Inflammatory macrophage treated with lipopolysaccharide for 4 hours (primary cell): ENCODE measurements at regions not wholly inside any gene's neighbourhood (a gene's known extent, or its start where the extent isn't known, plus 50 kb on each side); places are given as distances from the start of the nearest gene placed in this dataset.

Experiments
- DNase-seq: peaks from one replicate; pipeline ENCODE4 v3.0.0-alpha.2; 2020

DNA sequence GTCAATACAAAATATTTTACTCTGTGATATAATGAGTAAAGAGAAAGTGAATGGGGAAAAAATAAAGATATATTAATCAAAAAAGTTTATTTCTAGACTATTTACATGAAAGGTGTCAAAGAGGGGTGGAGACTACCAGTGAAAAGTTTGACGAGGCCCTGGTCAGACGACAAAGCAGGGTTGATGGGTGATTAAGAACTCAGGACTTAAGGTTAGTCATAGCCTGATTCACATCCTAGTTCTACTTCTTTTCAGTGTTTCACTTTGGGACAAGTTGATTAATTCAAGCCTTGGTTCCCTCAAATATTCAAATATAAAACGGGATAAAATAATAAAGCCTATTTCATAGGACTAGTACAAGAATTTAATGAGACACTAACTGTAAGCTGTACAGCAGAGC lies 178.2 kb upstream of the HS3ST5 start:
- DNase-seq = no peak

DNA sequence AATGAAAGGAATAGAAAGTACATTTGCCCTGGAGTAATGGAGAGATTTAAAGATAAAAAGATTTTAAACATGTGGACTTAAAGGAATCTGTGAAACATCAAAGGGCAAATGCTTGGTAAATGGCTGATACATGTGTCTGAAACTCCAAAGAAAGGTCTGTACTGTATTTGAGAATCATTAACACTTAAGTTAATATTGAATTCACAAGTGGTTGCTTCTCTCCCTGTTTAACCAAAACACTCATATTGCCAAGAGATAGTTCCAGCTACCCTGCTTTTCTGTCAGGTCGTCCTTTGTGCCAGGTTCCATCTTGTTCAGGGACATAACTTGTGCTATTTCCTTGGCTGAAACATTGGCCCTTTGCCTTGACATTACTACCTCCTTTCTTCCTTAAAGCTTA lies 171.3 kb upstream of the HS3ST5 start:
- no peak for DNase-seq

DNA sequence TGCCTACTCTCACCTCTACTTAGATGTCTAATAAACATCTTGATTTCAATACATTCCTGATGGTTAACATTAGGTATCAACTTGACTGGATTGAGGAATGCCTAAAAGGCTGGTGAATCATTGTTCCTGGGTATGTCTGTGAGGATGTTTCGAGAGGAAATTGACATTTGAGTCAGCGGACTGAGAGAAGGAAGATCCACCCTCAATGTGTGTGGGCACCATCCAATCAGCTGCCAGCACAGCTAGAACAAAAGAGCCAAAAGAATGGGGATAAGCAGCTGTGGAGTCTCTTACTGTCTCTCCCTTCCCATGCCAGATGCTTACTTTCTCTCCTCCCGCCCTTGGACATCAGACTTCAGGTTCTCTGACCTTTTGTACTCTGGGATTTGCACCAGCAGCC lies 128.6 kb upstream of the HS3ST5 start:
- DNase-seq = no peak

DNA sequence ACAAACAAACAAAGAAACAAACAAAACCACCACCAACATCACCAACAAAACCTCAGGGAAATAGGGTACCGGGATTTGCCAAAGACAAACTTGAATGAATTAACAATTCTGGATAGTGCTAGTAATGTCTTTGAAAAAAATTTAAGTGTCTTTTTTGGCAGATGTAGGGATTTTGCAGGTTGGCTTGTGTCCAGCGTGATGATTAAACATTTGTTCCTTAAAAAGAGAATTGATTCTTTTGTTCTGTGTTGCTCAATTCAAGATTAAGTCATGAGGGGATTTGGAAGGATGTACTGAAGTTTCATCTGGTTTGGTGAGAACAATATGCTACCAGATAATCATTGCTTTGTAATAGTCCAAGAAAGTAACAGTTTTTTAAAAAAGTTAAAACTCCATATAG lies 125.1 kb upstream of the HS3ST5 start:
- no peak for DNase-seq

DNA sequence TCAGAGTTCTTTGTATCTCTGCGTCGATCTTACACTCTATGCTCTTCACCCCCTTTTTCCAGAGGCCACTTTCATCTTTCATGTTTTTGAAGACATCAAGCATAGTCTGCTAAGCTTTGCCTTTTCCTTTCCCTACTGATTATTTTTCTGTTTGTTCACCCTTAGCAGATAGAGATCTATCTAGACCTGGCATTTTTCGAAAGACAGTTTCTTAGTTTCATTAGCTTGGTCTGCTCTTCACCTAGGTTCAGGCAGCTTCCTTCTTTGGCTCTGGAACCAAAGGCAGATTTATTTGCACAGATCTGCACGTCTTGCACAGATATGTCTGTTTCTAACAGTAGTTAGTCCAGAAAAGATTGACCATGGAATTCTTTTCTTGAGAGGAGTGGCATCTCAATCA lies 122.7 kb upstream of the HS3ST5 start:
- DNase-seq = no peak

DNA sequence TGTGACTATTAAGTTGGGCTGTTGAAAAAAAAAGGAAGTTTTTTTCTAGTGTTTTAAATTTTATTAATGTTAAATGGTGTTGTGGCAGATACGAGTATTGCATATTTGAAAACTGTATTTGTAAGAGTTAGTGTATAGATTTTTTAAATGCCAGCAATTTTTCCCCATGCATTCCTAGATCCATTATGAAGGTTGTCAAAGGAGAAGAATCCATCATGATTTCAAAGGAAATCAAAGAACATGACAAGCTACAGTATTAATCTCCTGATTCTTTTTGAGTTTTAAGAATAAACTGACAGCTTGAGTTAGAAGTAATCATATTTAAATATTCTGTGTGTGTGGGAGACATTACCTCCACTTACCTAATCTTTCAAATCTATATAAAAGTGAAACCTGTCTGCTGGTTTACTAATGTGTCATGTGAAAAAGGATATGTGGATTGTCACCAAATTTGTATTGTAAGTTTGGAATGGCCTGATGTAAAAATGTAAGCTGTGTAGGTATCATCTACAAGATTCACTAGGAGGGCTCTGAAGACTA lies 111.0 kb upstream of the HS3ST5 start:
- no peak for DNase-seq

DNA sequence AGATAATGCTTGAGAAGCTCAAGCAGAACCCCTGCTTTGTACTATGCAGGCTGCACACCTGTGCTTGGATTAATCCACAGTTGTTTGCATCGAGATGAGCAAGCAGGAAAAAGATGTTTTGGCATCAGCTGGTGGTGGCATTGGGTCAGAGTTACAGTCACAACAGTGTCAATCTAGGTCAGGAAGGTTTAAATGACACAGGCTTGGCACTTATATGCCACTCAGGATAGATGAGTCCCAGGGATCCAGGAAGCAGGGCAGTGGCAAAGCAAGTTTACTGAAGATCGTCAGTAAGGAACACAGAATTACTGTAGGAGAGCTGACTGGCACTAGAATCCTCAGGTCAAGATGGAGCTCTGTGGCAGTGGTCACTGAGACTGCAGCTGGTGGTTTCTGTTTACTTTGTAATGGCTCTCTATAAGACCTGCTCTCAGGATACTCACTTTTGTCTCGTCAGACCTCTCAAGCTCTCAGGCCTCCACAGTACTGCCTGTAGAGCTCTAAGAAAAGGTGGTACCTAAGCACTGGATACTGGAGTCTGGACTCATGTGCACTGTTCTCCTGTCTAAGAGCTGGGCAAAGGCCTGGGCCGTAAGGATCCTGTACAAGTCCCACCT lies 110.1 kb upstream of the HS3ST5 start:
- DNase-seq = no peak

DNA sequence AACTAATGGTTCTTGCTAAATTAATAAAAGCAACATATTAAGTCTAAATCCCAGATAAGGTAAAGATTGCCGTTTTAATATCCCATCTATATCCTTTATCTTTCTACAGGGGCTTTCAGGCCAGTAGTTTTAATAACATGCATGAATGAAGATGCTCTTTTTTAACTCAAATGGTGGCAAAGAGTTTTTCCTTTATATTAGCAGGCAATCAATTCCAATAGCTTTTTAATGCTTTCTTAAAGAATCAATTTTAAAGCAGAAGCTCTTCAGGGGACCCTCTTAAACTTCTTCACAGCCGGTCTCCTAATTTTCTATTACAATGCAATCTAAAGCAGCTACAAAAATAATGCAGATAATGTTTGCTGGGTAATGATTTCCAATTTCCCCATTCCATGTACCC lies 107.8 kb upstream of the HS3ST5 start:
- no peak for DNase-seq

DNA sequence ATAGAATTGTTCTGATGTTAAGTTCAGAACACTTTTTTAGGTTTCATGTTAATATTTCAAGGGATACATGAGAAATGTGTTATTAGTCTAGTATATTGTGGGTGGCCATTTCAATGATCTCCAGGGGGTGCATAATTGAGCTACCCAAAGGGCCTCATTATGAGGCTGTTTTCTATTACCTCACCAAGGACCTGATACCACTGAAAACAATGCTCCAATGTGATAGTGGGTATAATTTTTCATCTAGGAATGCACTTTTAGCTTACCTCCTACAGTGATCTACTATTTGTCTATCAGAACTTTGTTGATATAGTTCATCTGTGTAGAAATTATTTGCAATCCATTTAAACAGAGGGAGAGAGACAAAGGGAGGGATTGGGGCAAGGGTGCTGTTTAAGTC lies 106.8 kb upstream of the HS3ST5 start:
- no peak for DNase-seq

DNA sequence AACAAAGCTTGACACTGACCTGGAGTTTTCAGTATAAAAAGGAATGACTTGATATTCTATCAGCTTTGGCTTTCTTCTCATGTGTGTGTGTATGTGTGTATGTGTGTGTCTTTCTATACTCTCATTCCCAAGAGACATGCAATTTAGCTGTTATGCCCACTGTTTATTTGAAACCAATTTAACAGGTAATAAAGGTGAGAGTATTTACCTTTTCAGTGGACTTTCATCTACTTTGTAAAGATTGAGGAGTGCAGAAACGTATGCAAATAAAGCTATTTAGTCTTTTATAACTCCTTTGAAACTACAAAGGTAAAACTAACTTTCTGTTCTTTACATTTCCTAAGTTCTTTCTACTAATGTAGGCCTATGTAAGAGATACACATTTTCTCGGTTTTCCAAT lies 103.5 kb upstream of the HS3ST5 start:
- DNase-seq = no peak

DNA sequence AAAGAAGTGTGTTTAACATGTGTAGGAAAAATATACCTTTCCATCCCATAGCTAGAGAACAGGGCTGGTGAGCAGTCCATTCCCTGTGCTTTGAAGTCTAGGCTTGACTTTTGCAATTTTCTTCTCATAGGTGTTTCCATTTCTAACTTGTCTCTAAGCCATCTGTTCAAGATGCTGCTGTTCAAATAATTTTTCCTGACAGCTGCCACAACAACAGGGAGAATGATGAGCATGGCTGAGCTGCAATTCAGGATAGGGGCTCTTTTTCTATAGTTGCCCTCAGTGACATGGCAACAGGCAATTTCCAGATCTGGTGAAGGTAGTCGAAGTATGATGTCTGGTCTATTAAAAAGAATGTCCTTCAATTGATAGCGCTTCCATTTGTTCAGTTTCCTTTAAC lies 103.0 kb upstream of the HS3ST5 start:
- no peak for DNase-seq

DNA sequence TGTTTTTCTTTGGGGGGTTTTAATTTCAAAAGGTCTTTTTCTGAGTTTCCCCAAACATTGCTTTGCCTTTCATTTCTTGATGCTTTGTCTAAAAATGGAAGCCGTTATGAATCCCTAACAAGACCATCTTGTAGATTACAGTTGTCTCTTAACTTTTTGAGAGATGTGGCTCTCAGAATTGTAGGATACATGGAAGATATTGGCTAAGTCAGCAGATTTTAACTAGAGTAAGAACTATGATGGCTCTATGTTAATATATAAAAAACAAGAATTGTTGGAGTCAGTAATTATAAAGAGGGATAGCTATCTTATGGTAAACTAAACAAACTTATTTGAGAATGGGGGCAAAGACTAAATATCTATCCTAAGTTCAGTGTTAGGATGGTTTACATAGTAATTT lies 96.6 kb upstream of the HS3ST5 start:
- no peak for DNase-seq

DNA sequence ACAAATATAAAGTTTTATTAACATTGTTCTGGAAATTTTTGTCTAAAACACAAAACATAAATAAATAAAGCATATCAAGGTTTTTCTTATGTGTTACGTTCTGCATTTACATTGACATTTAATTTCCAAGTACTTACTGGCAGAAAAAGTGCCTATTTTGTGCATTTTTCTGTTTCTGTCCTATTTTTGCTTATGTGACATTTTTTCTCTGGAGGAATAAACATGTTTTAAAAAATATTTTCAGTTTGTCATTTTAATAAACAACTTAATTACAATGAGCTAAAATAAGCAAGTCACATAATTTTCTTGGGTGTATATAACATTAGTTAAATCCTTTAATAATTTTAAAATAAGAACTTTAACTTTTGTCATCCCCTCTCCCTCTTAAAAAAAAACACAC lies 94.4 kb upstream of the HS3ST5 start:
- DNase-seq = no peak

DNA sequence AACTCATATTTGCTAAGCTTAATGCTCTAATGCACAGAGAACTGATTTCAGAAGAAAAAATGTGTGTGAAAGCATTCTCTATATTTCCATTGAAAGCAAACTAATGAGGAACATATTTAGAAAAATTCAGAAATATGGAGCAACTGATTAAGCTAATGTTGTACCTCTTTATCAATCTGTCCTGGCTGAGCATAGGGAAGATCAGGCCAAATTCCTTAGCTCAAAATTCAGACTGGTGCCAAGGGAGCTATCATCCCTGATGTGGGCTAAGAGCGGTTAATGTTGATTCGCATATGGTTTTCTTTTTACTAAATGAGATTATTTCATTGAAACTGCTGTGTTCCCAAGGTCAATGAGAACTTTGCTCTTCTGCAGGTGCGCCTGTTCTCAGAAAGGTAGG lies 93.9 kb upstream of the HS3ST5 start:
- DNase-seq = no peak

DNA sequence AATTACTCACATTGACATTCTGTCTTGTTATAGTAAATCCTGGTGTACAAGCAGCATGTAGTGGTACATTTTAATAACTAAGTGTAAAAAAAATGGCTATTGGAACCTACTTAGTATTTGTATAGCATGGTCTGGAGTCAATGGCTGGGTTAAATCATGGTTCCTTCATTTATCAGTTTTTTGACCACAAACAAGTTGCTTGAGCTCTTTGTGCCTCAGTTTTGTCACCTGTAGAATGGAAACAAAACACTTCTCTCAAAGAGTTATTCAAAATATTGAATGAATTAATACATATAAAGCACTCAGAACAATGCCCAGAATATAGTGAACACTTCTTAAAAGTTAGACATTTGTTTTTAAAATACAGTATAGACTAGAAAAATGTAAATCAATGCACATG lies 93.2 kb upstream of the HS3ST5 start:
- DNase-seq = no peak

DNA sequence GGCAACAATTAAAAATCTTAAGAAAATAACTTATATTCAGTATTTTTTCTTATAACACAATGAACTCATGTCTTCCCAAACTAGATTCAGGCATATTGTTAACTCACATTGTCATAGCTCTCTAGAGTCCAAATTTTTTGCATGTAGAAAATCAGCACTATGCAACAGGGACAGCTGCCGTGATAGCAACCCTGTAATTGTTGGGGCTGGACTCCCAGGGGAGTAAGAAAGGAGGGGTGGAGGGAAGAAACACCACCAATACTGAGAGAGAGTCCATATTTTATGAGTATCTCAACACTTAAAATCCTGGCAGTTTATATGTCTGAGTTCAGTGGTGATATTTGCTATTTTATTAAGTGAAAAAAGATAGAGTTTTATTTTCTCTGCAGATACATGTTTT lies 89.6 kb upstream of the HS3ST5 start:
- no peak for DNase-seq

DNA sequence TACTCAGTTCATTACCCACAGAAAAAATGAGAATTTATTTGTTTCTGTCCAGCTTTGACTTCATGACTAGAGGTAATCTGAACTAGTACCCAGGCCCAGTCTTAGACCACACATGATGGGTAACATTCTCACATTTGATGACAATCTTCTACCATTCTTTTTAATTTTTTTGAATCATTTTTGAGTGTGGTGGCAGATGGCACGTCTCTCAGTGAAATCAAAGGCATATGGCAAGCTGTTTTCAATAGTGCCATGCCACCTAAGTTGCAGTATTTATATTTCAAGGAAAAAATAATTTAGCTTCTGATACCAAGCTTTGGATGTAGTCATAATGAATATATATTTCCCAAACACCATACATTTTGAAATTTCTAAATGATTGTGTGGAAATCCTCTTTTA lies 88.8 kb upstream of the HS3ST5 start:
- DNase-seq = no peak

DNA sequence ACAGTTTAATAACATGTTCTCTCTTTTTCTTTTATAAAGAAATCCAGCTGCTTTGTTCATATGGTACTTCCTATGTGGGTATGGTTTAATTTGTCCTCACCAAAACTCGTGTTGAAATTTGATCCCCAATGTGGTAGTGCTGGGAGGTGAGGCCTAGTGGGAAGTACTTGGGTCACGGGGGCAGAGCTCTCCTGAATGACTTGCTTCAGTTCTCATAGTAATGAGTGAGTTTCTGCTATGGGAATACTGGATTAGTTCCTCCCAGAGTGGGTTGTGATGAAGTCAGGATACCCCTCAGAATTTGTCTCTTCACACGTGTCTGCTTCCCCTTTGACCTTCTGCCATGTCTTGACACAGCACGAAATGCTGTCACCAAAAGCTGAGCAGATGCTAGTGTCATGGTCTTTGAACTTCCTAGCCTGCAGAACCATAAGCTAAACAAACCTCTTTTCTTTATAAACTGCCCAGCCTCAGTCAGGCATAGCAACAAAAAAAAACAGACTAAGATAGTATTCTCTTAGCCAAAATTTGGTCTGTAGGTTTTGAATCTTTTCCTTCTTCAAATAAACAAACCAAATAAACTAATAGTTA lies 87.8 kb upstream of the HS3ST5 start:
- no peak for DNase-seq

DNA sequence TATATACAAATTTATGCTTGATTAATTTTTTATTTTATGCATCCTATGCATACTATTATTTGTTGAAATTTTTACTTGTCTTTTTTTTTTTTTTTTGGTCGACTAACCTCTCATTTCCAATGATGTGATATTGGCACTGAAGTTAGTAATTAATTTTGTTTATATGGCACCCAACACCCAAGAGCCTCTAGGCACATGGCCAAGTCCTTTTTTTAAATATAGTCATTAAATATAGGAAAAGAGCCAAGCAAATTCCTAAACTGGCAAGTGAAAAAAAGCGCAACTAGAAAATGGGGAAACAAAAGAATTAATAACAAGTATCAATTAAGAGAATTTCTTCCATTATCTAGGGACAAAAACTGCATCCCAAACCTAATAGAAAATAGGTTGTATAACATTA lies 85.5 kb upstream of the HS3ST5 start:
- DNase-seq = no peak

DNA sequence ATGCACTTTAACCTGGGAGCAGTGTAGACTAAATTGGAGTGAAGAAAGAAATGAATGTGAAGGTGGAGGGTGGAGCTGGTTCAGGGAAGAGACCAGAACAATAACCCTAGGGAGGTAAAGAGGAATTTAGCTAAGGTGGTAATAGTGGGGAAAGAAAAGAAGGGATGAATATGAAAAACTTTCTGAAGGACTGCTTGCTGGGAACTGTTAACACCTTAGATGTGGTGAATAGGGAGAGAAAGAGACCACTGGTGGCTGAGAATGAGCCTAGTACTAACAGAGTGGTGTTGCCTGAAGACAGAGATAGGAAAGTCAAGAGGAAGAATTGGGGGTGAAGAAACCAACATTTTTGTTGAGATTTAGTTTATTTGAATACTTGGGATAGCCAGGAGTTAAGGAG lies 78.4 kb upstream of the HS3ST5 start:
- no peak for DNase-seq

DNA sequence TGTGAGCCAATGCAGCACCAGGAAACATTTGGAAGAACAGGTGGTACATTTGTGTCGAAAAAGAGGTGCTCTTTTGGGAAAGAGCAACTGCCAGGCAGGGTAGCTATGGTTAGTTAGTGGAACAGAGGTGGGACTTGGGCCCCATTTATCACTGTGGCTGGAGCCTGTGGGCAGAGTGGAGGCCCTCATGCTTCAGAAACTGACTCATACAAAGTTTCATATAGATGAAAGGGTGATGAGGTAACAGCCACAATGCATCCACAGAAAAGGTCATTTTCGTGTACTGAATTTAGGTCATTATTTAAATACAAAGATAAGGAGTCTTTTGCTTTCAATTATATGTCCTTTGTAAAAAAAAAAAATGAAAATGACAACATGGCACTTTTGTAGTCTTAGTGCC lies 76.4 kb upstream of the HS3ST5 start:
- no peak for DNase-seq

DNA sequence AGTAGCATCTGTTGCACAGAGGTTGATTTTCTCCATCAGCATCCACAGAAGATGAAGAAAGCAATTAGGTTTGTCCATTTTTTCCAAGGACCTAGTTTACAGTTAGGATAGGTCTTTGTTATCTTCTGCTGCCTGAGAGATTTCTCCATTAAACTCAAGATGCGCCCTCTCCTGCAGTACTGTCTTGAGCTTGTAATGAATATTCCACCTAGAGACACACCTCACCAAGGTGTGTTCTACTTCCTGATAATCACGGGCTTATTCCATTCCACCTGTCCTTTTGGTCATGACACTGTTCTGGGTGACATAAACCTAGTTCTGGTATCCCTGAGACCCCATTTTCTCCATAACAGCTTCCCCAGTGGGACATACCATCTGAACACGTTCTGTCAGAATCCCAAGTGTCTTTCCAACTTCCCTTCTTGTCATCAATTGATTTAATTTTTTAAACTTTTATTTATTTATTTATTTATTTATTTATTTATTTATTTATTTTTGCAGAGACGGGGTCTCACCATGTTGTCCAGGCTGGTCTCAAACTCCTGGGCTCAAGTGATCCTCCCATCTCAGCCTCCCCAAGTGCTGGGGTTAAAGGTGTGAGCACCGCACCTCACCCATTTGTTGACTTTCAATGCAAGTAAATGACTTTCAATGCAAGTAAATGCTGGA lies 75.6 kb upstream of the HS3ST5 start:
- no peak for DNase-seq

DNA sequence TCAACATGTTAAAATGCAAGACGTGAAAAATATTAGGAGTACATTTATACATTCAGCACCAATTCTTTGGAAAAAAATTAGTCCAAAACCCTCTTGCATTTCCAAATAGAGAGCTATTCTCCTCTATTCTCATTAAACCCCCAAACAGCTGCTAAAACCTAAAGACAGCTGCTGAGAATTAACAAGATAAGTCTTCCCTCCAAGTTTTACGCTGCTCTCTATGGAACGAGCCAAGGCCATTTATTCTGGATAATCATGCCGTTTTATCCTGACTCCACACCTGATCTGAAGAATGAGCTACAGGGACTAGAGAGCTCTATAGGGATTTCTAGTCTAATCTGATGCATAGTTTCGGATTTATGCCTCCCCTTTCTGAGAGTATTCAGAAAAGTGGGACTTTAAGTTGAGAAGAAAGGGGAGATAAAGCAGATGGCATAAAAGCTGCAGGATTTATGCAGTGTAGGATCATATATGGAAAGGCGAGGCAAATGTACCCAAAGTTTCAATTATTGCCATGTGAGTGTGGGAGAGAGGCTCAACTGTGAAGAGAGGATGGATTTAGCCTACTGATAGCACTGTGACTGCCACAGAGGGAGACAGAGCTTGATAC lies 64.7 kb upstream of the HS3ST5 start:
- no peak for DNase-seq

DNA sequence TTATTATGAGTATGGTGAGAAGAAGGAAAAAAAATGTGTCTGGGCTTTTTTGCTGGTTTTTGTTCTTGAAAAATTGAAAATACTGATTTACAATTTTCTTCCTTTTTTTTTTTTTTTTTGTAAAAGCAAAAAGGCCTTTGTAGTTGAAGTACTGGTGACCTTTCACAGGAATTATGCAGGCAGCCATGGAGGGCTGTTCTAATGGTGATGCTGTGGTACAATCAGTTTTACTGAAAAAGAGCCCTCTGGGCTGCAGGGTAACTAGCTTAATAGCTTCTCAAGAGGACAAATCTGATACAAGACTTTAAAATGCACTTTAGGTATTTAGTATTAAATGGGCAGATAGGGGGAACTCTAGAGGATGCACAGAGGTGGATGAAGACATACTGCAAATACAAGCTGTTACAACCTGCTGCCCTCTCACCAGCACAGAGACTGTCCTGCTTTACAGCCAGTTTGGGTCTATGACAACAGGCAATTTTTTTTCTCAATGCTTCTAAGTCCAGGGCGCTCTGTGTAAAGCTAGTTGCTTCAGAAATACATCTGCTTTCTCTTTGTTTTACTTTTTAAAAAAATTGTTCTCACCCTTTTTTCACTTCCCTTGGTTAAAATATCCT lies 61.6 kb upstream of the HS3ST5 start:
- DNase-seq = no peak
